Colon (tissue), 2 donors: ENCODE measurements at regions not wholly inside any gene's neighbourhood (a gene's known extent, or its start where the extent isn't known, plus 50 kb on each side); places are given as distances from the start of the nearest gene placed in this dataset.
"Not testable (repeated sequence)": the region's sequence is repeated elsewhere in the genome, so short reads cannot be mapped to it uniquely, and the experiment has no call there.

ENCODE experiments used
- FAIRE-seq: peaks from 2 replicates; lab custom pipeline; 2012; peaks lifted over from hg19 to GRCh38; lab: Jason Lieb, UNC
- donor health status: control.
- donor health status: control.

DNA sequence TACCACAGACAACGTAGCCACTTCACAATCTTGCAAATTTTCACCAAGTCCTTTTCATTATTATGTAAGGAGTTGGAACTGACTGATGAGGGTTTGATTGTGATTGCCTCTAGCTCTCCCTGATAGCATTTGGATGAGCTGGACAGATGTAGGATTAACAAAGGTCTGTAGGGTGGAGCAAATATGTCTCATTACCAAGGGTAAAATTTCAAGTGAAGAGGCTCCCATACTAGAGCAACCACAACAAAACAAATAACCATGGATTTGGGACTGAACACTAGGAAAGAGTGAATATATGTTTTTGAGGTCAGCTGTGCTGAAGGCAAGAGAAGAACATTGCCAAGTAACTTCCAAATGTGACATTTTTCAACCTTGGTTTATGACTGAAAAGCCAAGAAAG, 281.7 kb downstream of the NEBL start:
- FAIRE-seq, result no peak

DNA sequence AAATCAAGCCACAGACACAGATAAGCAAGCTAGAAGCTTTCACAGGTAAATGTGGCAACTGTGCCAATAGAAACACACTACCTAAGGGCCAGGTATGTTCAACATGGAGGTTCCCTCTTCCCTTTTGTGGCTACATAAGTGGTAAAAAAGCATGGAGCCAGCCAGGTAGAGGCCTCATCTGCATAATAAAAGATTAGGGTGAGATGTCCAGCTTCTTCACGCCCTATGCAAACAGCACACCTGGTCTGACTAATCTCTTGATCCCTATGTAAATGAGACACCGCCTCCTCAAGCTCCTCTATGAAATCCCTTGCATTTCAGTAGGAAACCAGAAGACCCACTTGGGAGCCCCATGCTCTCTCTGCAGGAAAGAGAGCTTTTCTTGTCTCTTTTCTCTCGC, 282.2 kb downstream of the NEBL start:
- no peak for FAIRE-seq

DNA sequence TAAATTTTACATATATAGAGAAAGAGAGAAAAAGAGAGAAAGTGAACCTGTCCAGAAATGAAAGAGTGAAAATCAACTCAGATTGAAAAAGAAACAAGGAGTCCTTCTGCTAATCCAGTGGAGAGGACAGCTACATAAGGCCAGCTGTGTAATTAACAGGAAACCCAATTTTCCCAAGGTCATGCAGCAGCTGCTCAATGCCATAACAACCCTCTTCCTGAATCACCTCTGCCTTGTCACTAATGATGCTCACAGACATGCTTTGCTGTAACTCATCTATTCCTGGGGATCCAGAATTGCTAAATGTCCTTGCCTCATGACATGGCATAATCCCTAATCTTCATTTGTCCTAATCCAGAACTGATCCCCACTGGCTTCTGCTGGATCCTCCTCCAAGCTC, 288.6 kb downstream of the NEBL start:
- no peak for FAIRE-seq

DNA sequence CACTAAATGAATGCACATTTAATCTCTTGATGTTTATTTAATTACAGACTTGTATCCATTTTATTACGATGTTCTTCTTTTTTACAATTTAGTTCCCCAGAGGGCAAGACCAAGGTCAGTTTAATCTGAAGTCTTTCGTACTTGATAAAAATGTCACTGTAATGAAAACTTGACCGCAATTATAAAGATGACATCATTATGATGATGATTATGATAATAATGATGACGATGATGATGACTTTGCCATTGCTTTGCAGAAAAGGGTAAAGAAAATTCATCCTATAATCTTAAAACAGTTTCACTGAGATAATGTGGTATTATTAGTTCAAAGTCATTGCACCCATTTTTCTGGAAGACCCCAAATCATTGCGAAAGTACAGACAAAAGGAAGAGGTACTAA, 290.1 kb downstream of the NEBL start:
- no peak for FAIRE-seq

DNA sequence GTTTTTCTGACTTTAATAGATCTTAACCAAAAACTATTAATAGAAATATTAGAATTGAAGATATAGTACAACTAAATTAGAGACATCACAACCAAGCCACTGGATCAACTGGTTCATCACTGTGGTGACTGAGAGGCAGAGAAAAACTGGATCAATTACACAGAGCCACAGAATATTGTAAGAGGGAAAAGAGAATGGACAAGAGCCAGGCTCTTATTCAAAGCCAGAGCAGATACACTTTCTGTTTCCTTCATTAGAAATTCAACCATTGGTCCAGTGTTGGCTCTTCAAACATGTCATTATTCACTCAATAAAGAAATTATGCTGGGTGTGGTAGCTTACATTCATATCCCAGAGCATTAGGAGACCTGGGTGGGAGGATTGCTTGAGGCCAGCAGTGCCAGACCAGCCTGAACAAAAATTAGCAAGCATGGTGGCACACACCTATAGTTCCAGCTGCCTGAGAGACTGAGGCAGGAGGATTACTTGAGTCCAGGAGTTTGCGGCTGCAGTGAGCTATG, 295.1 kb downstream of the NEBL start:
- FAIRE-seq, result no peak

DNA sequence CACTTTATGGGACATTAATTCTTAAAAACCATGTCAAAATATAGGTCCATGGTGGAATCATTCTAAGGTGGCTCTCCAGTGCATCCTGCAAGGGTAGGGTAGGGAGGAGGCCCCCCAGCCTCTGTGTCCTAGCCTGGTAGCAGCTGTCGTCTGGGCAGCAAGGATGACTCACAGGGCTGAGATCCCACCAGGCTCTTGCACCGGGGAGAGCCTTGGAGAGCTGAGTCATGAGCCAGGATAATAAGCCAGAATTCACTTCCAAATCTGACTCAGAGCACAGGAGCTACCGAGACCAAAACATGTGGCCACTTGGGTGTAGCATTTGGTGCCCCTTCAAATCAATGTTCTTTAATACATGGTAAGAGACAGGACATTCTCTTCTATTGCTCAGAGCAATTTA, 298.5 kb downstream of the NEBL start:
- no peak for FAIRE-seq

DNA sequence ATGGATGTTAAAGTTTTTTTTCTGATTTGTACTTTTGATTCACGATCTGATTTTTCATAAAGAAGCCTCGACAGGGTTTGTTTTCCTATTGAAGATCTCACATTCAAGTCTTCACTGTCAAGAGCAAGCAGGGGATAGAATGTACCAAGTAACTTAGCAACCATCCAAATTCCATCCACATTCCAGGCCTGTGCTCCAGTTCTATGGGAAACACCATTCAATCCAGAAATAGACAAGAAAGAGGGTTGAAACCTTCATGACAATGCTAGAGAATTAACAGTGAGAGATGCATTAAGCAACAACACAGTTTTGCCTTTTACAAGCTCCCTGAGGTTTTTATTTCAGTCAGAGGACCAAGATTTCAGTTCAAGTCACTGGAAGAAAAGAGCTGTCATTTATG, 300.2 kb downstream of the NEBL start:
- no peak for FAIRE-seq

DNA sequence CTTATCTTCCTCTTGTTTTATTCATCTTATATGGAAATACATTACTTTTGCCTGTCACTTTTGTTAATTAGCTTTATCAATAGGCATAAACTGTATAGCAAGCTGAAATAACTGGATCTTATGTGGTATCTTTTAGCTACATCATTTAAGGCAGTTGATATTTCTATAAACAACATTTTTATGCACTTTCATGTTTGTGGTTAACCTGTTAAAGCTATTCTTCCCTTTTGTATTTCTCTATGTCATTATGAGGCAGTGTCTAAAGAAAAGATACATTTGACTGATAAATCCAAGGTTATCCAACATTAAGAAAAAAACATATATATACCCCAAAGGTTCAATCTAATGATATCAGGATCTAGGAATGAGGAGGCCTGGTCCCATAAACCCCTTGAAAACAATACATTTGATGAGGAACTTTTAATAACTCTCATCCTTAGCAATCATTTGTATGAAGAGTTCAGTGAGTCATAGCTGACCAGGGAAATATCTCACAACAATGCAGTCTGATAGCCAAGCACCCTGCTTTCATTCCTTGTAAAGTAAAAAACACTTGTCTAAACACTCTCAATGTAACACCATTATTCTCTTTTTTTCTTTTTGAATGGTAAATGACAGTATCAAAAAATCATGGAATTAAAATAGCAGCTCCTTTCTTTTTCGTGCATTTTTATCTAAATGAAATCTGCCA, 300.9 kb downstream of the NEBL start:
- no peak for FAIRE-seq

DNA sequence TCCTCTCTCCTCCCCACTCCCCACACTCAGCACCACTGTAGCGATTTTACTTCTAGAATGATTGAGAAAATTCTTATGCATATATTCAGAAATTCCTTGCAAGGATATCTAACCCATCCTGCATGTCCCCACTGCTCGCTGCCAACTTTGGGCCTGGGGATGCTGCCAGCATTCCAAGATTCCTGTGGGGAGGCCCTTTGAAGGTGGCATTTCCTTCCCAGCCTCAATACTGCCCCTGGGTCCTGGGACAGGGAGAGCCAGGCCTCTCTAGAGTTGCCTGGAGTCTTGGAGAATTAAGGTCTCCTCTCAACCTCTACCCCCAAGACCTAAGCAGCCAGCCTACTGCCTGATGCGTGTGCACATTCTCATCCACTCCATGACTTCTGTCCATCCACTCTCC, 303.5 kb downstream of the NEBL start:
- no peak for FAIRE-seq

DNA sequence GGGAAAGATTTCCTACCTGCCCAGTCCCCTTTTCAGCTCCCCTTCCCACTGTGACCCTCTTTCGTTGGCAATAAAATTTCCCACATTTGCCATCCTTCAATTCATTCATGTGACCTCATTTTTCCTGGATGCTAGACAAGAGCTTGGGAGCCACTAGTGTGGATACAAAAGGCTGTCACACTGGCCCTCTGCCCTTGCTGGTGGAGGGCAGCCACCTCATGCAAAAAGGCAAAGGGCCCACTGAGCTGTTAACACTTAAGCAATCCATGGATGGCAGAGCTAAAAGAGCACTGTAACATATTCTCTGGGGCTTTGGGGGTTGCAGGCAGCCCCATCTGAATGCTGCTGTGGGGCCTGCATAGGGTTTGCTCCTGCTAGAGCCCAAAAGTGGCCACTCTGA, 315.1 kb downstream of the NEBL start:
- no peak for FAIRE-seq

DNA sequence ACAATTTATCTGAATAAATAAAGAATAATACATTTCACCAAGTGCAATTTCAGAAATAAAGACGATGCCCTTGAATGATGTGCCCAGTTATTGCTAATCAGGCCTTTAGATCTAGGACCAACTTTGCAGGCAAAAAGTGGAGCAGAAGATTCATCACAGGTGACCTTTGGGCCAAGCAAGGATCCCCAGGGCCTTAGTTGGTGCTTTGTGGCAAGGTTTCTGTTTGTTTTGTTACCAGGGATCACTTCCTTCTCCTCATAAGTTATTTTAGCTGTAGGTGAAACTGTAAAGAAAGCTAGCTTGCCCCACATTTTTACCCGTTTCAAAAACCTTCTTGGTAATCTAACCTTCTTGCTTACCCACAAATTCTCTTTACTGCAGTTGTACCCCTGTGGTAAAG, 323.2 kb downstream of the NEBL start:
- FAIRE-seq, result no peak

DNA sequence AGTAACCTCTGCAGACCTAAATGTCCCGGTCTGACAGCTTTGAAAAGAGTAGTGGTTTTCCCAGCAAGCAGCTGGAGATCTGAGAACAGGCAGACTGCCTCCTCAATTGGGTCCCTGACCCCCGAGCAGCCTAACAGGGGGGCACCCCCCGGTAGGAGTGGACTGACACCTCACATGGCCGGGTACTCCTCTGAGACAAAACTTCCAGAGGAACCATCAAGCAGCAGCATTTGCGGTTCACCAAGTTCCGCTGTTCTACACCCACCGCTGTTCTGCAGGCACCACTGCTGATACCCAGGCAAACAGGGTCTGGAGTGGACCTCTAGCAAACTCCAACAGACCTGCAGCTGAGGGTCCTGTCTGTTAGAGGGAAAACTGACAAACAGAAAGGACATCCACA, 341.1 kb downstream of the NEBL start:
- not testable (repeated sequence) for FAIRE-seq

DNA sequence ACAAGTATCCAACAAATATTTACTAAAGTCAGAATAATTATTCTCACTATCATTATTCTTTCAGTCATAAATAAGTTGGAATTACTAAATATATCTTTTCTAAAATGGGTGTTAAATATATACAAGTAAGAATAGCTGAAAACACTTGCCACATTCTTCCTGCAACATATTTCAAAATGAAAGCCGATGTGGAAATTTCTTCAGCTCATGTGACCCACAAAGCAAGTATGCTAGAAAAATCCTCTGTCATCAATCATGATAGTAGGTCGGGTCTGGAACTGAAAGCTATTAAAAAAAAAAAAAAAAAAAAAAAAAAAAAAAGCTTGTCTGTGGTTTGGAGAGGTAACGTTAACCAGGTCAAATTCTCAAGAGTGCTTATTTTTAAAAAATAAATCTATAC, 344.7 kb downstream of the NEBL start:
- FAIRE-seq, result no peak

DNA sequence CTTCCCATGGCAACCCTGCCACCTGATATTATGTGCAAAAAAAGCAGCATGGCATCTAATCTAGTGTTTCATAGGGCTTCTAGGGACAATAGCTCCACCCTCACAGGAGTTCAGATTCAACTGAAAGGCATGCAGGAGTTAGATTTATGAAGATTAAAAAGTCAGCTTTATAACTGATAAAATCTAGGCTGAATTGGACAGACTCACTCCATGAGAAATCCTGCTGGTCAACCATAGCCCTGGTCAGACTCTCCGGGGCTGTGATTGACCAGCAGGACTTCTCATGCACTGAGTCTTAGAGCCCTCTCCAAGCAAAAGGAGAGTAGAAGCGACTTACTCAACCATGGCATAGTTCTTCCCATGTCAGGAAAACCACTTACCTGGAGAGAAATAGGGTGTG, 345.4 kb downstream of the NEBL start:
- no peak for FAIRE-seq

DNA sequence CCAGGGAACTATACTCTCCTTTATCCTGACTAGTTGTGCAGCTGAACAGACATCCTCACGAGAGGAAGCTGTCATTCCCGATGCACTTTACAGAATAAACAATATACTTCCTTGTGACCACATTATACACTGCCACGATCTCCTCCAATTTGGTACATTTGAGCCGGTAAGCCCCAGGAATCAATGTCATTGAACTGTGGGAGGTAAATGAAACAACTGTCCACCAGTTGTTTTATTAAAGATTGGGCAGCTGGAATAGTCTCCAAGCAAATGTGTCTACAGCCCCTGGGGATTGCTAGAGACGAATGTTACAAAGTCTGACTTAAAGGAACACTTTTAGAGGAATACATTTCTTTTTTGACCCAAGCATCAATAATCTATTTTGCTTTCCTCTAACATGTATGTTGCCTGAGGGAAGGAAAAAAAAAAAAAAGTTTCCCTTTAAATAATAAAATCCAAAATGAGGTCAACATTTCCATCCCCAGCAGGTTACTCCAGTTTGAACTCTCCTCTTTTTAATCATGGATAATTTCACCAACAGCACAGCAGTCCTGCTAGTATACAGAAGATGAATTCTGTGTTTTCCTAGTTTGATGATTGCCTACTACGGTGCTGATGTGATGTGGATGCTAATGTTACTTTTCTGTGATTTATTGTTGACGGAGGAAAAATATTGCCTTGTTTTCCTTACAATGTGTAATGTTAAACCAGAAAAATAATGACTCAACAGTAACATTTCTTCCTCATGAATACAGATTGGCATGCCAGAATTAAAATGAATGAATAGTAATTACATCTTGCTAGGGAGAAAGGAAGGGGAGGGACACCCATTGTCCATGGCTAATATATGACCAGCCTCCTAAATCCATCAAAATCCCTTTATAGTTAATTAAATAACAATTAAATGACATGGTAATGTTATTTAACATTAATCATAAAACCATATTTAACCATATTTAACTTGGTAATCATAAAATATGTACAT, 360.9 kb downstream of the NEBL start:
- no peak for FAIRE-seq

DNA sequence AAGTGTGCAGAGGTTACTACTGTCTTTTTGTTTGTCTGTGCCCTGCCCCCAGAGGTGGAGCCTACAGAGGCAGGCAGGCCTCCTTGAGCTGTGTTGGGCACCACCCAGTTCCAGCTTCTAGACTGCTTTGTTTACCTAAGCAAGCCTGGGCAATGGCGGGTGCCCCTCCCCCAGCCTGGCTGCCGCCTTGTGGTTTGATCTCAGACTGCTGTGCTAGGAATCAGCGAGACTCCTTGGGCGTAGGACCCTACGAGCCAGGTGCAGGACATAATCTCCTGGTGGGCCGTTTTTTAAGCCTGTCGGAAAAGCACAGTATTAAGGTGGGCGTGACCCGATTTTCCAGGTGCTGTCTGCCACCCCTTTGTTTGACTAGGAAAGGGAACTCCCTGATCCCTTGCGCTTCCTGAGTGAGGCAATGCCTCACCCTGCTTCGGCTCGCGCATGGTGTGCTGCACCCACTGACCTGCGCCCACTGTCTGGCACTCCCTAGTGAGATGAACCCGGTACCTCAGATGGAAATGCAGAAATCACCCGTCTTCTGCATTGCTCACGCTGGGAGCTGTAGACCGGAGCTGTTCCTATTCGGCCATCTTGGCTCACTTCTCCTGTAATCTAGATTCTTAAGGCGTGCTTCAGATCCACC, 365.7 kb downstream of the NEBL start:
- FAIRE-seq, result not testable (repeated sequence)

DNA sequence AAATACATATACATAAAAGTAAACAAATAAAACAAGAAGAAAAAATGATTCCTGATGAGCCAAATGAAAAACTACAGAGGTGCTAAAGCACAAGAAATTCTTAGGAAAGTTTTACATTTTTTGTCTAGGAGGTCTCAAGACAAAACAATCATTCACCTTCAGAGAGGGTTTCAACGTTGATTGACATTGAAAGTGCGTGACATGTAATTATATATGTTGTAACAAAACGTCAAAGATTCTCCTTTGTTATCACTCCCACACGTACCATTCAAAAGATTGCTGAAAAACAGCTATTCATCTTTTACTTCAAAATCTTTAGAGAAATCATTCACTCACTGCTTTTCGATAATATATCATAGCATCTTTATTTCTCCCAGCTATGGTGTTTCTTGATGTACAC, 375.9 kb downstream of the NEBL start:
- no peak for FAIRE-seq

DNA sequence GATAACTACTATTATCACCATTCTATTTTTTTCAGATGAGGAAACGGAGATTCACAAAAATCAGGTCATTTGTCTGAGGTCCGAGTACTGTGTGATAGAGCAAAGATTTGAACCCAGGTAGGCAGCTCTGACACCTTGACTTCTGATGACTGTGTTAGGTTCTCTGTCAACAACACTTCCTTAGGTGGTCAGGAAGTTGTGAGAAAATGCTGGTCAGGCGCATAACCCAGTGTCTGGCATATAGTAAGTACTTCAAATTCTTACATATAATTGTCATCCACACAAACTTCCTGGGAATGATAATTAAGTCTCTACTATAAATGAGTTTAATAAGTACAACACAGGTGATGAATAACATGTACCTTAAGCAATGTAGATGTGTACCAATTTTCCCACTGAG, 381.5 kb downstream of the NEBL start:
- no peak for FAIRE-seq

DNA sequence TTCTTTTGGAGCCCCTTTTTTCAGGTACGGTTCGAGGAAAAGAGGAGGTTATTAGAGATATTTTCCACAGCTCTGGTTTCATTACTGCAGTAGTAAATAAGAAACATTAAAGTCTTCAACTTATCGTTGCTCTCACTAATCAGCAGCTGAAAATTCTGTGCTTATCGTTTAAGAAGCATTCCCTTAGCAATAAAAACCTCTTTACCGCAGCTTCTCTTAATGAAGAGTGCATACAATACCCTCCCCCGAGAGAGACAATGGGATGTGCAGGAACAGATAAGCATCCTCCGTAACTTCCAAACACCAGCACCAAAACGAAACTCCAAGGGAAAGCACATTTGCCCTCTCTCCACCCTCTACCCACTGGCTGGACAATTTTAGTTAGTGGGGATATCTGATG, 384.5 kb downstream of the NEBL start:
- no peak for FAIRE-seq

DNA sequence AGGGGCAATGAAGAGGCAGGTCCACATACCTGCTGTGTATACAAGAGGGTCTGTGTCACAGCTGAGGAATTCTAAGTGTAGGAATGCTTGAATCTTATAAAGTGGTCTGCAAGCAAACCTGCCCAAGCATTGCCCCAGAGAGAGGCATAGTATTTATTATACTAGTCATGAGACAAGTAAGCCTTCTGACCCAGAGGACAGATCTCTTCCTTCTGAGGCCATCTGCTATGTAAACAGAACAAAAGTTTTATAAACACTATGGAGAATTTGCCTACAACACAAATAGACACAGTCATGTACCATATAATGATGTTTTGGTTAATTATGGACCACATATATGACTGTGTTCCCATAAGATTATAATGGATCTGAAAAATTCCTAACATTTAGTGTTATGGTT, 388.2 kb downstream of the NEBL start:
- FAIRE-seq, result no peak

DNA sequence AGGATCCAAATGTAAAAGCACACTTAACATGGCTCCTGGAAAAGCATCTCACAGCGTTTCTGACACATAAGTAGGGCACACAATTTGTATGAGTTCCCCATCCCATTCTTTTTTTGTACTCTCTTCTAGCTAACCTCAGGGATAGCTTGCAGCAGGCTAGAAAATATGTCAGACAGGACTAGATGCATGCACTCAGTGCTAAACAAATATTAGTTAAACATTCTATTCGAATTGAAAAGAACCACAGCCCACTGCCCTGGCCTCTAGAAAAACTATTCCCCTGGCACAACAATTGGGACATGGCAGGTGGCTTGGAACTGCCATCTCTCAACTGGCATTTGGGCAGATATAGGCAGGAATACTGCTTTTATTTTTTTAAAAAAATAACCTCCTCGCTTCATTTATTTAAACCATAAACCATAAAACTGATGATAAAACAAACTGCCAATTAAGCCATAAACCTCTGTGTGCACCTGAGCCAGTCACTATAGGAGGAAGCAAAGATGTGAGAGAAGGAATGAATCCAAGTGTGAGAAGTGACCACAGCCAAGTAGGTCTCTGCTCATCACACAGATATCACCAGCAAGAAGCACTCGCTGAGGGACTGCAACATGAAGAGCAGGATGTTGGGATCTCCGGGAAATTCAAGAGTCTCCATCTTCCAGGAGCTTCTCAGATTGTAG, 394.1 kb downstream of the NEBL start:
- FAIRE-seq, result no peak

DNA sequence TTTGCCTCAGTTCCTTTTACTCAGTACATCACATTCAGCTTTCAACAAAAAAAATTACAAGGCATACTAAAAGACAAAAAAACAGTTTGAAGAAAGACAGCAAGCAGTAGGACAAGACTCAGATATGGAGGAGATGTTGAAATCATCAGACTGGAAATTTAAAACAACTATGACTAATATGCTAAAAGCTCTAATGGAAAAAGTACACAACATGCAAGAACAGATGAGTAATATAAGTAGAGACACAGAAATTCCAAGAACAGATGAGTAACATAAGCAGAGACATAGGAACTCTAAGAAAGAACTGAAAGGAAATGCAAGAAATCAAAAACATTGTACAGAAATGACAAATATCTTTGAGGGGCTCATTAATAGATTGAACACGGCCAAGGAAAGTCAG, 402.6 kb downstream of the NEBL start:
- FAIRE-seq, result no peak
